ENCODE measurements at regions not wholly inside any gene's neighbourhood (a gene's known extent, or its start where the extent isn't known, plus 50 kb on each side); places are given as distances from the start of the nearest gene placed in this dataset.

DNA sequence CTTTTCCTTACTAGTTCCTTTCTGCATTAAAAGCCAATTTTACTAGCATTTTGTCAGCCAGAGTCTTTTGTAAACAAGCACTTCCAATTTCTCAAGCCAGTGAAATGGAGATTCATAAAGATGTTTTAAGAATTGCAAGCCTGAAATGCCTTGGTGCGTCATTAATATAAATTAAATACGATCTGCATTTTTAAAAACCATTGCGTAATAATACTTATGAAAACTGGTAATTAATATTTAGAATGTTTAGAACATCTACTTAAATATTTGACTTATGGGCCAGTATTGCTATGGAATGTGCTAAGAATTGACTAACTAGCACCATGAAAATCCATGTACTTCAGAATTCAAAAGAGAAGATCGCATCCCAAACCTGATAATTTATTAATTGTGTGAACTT lies 89.1 kb upstream of the PROX1 start:
- intact Hi-C loops (cut with micrococcal nuclease; ENCODE audit: unreplicated experiment) = no loop called here
- TF ChIP-seq SIN3A (IDR thresholded peaks at IDR 0.05; ENCODE audit: borderline replicate concordance, insufficient read depth, low read depth, low read length) (no peak), TCF7L2 (IDR thresholded peaks at IDR 0.05; ENCODE audit: low read depth, low read length) (no peak), POLR2AphosphoS5 (IDR thresholded peaks at IDR 0.05; ENCODE audit: low read depth, low read length) (no peak), REST (IDR thresholded peaks at IDR 0.05; ENCODE audit: insufficient read depth in 1 of 2, low read depth in 2 of 2, low read length in 1 of 2) (no peak), CTCF (IDR thresholded peaks at IDR 0.05) (no peak)
- POLR2A ChIA-PET = no interaction called here

DNA sequence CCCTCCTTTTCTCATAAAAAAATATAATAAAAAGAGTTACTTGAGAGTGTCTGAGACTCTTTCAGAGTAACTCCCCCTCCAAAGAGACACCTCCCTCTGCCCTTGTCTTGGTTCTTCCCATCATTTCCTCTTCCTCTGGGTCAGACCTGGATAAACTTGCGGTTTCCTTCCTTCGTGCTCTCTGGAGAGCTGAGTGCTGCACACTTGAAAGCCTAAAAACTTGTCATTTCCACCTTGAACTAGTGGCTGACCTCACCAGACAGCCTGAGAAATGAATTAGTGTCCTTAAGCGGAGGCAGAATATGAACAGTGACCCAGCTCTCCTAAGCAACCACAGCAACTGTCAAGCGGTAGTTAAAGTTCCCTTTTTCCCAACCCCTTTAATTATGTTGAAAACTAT lies 88.4 kb upstream of the PROX1 start:
- intact Hi-C loops (cut with micrococcal nuclease; ENCODE audit: unreplicated experiment) = no loop called here
- Histone ChIP-seq H3K27me3 (ENCODE audit: control insufficient read depth, insufficient read depth, low read length) (no peaks in the 10 kb centered on the region), H3K4me1 (ENCODE audit: control insufficient read depth, insufficient read depth, low read length) (no peaks in the 10 kb centered on the region), H3K4me3 (ENCODE audit: low read depth in 2 of 2, low read length in 2 of 2) (no peak overlapping the region), H3K36me3 (ENCODE audit: control insufficient read depth, insufficient read depth, low read length) (no peaks in the 10 kb centered on the region), H3K27ac (ENCODE audit: low read length) (no peak overlapping the region), H3K9me3 (ENCODE audit: control insufficient read depth, insufficient read depth, low read depth, low read length) (no peaks in the 10 kb centered on the region)
- POLR2A ChIA-PET = no interaction called here
- BruUV-seq (replicated peaks) = no TSS peak
- in situ Hi-C loops (cut with HindIII; ENCODE audit: low pct_unique_long_range_greater_than_20kb, low sequenced_read_pairs) = no loop called here
- TF ChIP-seq POLR2AphosphoS5 (IDR thresholded peaks at IDR 0.05; ENCODE audit: low read depth, low read length) (no peak), CTCF (IDR thresholded peaks at IDR 0.05) (no peak), TCF7L2 (IDR thresholded peaks at IDR 0.05; ENCODE audit: low read depth, low read length) (no peak), REST (IDR thresholded peaks at IDR 0.05; ENCODE audit: insufficient read depth in 1 of 2, low read depth in 2 of 2, low read length in 1 of 2) (no peak), SIN3A (IDR thresholded peaks at IDR 0.05; ENCODE audit: borderline replicate concordance, insufficient read depth, low read depth, low read length) (no peak)
- ATAC-seq (no peak), DNase-seq (ENCODE audit: low read depth, low spot score) (no peak)
- CTCF ChIA-PET = no interaction called here

More for the DNA sequence above, 89.1 kb upstream of the PROX1 start:
- Histone ChIP-seq H3K36me3 (ENCODE audit: control insufficient read depth, insufficient read depth, low read length) (no peaks in the 10 kb centered on the region), H3K9me3 (ENCODE audit: control insufficient read depth, insufficient read depth, low read depth, low read length) (no peaks in the 10 kb centered on the region), H3K4me1 (ENCODE audit: control insufficient read depth, insufficient read depth, low read length) (no peaks in the 10 kb centered on the region), H3K27ac (ENCODE audit: low read length) (no peak overlapping the region), H3K27me3 (ENCODE audit: control insufficient read depth, insufficient read depth, low read length) (no peaks in the 10 kb centered on the region), H3K4me3 (ENCODE audit: low read depth in 2 of 2, low read length in 2 of 2) (no peak overlapping the region)
- CTCF ChIA-PET = no interaction called here
- in situ Hi-C loops (cut with HindIII; ENCODE audit: low pct_unique_long_range_greater_than_20kb, low sequenced_read_pairs) = no loop called here
- no TSS peak for BruUV-seq (replicated peaks)
- DNase-seq (ENCODE audit: low read depth, low spot score) = no peak
- no peak for ATAC-seq

All from Panc1 (cell line).